ENCODE measurements at regions not wholly inside any gene's neighbourhood (a gene's known extent, or its start where the extent isn't known, plus 50 kb on each side); places are given as distances from the start of the nearest gene placed in this dataset.

DNA sequence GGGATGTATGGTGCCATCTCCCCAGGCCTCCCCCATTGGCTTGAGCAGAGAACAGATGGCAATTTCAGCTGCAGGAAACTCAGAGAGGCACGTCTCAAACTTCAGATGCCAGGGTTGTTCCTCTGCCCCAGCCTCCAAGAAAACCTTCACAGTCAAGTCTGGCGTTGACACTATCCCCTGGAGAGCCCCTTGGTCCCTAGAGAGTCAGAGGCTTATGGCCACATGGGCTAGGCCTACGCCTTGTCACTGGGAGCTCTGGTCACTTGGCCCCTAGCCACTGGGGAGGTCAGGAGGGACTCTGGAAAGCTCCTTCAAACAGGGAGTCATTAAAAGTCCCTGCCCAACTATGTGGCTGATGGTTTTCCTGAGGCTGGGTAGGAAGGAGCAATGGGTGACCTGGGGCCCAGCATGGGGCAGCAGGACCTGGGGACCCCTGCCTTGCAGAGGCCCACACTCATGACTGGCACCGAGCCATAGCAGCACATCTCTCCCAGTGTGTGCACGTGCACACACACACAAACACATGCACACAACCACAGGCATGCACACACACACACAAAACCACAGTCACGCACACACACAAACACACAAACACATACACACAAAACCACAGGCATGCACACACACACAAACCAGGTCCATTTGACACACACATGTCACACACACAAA, 144.2 kb downstream of the GADD45G start:
- Mint-ChIP-seq H3K36me3 (no peaks in the 10 kb centered on the region), H3K9me3 (no peaks in the 10 kb centered on the region), H3K4me1 (peaks cover 6% of the 10 kb centered on the region), H3K27ac (no peak overlapping the region), H3K4me3 (no peak overlapping the region), H3K27me3 (ENCODE audit: low read depth) (no peaks in the 10 kb centered on the region)
- DNase-seq (ENCODE audit: low spot score in 2 of 2, unreplicated experiment in 2 of 2): no peak
- TF ChIP-seq, protein P1, sequence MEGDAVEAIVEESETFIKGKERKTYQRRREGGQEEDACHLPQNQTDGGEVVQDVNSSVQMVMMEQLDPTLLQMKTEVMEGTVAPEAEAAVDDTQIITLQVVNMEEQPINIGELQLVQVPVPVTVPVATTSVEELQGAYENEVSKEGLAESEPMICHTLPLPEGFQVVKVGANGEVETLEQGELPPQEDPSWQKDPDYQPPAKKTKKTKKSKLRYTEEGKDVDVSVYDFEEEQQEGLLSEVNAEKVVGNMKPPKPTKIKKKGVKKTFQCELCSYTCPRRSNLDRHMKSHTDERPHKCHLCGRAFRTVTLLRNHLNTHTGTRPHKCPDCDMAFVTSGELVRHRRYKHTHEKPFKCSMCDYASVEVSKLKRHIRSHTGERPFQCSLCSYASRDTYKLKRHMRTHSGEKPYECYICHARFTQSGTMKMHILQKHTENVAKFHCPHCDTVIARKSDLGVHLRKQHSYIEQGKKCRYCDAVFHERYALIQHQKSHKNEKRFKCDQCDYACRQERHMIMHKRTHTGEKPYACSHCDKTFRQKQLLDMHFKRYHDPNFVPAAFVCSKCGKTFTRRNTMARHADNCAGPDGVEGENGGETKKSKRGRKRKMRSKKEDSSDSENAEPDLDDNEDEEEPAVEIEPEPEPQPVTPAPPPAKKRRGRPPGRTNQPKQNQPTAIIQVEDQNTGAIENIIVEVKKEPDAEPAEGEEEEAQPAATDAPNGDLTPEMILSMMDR (IDR thresholded peaks at IDR 0.05; ENCODE audit: unreplicated experiment): no peak

DNA sequence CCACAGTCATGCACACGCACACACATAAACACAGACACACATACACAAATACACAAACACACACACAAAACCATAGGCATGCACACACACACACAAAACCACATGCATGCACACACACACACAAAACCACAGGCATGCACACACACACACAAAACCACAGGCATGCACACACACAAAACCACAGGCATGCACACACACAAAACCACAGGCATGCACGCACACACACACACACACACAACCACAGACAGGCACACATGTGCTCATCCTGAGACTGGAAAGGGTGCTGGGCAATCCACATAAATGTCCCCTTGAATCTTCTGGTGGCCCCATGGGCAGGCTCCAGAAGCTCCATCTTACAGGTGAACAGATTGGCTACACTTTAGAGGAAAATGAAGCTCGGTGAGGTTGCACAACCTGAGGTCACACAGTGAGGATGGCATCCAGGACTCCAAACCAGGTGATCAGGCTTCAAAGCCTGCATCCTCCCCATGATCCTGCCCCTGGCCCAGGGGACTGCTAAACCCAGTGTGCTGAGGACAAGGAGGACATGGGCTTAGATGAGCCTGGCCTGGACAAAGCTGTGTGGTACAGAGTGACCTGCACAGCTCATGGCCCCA, 144.8 kb downstream of the GADD45G start:
- H3K27ac Mint-ChIP-seq: no peak overlapping the region
- H3K9me3 Mint-ChIP-seq: no peaks in the 10 kb centered on the region
- TF ChIP-seq, protein P1 (IDR thresholded peaks at IDR 0.05; ENCODE audit: unreplicated experiment): no peak
- no peaks in the 10 kb centered on the region for H3K36me3 Mint-ChIP-seq
- H3K4me3 Mint-ChIP-seq: no peak overlapping the region
- DNase-seq (ENCODE audit: low spot score in 2 of 2, unreplicated experiment in 2 of 2): no peak
- no peaks in the 10 kb centered on the region for H3K27me3 Mint-ChIP-seq (ENCODE audit: low read depth)
- peaks cover 6% of the 10 kb centered on the region for H3K4me1 Mint-ChIP-seq

DNA sequence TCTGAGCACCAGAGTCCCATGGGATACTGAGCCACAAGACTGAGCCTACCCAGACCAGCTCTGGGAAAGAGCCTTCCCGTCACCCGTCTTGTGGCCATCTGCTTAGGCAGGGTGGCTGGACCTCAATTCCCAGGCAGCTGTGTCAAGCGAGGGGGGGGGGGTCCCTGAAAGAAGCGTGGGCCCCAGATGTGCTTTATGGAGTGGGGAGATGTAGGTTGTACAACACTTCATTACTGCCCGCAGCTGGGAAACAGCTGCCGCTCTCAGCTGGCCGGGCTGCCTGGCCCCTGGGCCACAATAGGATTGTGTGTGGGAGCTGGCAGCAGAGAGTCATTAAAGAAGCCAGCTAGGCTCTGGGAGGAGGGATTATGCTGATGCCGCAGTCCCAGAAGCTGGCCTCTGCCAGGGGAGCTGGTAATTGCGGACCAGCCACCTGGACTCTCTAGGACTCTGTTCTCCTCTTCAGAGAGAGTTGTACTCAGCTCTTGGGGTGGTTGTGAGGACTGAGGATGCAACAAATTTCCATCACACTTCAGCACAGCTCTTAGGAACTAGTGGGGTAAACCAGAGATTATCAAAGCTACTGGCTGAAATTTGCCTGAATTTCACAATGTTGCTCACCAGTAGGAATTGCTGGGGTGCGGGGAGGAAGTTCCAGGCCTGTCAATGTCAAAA, 145.4 kb downstream of the GADD45G start:
- TF ChIP-seq, protein P1 (IDR thresholded peaks at IDR 0.05; ENCODE audit: unreplicated experiment): no peak
- no peaks in the 10 kb centered on the region for H3K36me3 Mint-ChIP-seq
- H3K4me1 Mint-ChIP-seq: peaks cover 6% of the 10 kb centered on the region
- DNase-seq (ENCODE audit: low spot score in 2 of 2, unreplicated experiment in 2 of 2): no peak
- no peak overlapping the region for H3K4me3 Mint-ChIP-seq
- H3K27ac Mint-ChIP-seq: no peak overlapping the region
- H3K9me3 Mint-ChIP-seq: no peaks in the 10 kb centered on the region
- no peaks in the 10 kb centered on the region for H3K27me3 Mint-ChIP-seq (ENCODE audit: low read depth)

DNA sequence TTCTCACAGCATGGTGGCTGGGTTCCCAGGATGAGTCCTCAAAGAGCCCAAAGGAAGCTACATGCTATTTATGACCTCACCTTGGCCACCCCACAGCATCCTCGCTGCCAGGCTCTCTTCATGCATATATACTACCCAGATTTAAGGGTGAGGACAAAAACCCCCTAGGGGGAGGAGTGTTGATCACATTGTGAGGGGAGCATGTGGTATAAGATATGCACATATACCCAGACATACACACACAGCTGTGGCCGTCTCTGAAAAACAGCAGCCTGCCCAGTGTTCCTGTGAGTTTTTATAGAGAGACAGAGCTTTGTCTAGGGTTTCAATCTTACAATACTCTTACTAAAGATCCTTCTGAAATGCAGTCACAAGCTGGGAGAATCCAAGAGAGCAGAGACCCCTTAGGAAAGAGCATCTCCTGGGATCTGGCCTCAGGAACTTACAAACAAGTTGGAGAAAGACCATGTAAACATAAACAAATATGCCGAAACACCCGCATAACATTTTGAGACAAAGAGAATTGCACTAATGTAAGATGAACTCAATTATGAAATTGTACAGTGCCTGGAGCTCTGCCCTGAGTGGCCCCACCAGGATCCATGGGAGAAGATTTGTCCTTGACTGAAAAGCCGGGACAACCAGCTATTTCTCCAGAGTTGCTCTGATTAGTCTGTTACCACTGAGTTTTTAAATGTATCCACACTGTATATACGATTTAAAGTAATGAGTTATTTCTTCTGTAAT, 146.4 kb downstream of the GADD45G start:
- no peaks in the 10 kb centered on the region for H3K9me3 Mint-ChIP-seq
- DNase-seq (ENCODE audit: low spot score in 2 of 2, unreplicated experiment in 2 of 2): no peak
- H3K27ac Mint-ChIP-seq: no peak overlapping the region
- H3K4me3 Mint-ChIP-seq: no peak overlapping the region
- H3K27me3 Mint-ChIP-seq (ENCODE audit: low read depth): no peaks in the 10 kb centered on the region
- peaks cover 6% of the 10 kb centered on the region for H3K4me1 Mint-ChIP-seq
- TF ChIP-seq, protein P1 (IDR thresholded peaks at IDR 0.05; ENCODE audit: unreplicated experiment): no peak
- no peaks in the 10 kb centered on the region for H3K36me3 Mint-ChIP-seq

DNA sequence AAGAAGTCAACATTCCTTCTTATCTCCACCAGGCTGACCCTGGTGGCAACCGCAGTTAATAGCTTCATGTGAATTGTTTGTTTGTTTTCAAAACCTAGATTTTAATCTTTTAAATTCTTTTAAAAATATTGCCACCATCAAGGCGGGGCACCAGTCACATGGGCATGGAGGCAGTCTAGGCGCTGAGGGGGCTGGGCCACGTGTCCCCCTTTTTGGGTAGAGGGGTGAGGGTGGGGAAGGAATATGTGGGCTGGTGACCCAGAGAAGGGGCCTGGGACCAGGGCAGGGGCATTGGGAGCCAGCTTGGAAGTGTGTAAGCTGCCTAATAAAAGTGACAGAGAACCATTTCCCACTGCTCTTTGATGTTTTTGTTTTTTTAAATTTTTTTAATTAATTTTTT, 147.3 kb downstream of the GADD45G start:
- TF ChIP-seq, protein P1 (IDR thresholded peaks at IDR 0.05; ENCODE audit: unreplicated experiment): no peak
- no peaks in the 10 kb centered on the region for H3K36me3 Mint-ChIP-seq
- H3K4me3 Mint-ChIP-seq: no peak overlapping the region
- no peaks in the 10 kb centered on the region for H3K9me3 Mint-ChIP-seq
- H3K27me3 Mint-ChIP-seq (ENCODE audit: low read depth): no peaks in the 10 kb centered on the region
- DNase-seq (ENCODE audit: low spot score in 2 of 2, unreplicated experiment in 2 of 2): no peak
- H3K27ac Mint-ChIP-seq: no peak overlapping the region
- H3K4me1 Mint-ChIP-seq: no peaks in the 10 kb centered on the region

All from mesothelial cell of epicardium (in vitro differentiated cells).